Large intestine (tissue), 3 donors: ENCODE measurements at regions not wholly inside any gene's neighbourhood (a gene's known extent, or its start where the extent isn't known, plus 50 kb on each side); places are given as distances from the start of the nearest gene placed in this dataset.

ENCODE experiments used
- DNase-seq, 2 donors: peaks; one replicate each; pipeline versions ENCODE4 v3.0.0 to v3.0.0-alpha.2; 2013
- H3K27ac ChIP-seq: one replicate; pipeline ENCODE4 v1.5.1; 2013; ENCODE audit warnings: low read length
- H3K27me3 ChIP-seq: 2 replicates; pipeline ENCODE4 v1.6.1; 2013; ENCODE audit warnings: low read length; ENCODE audit not compliant: control insufficient read depth, insufficient read depth
- H3K36me3 ChIP-seq: 2 replicates; pipeline ENCODE4 v1.6.1; 2013; ENCODE audit warnings: low read length; ENCODE audit not compliant: control insufficient read depth, insufficient read depth
- H3K4me1 ChIP-seq: one replicate; pipeline ENCODE4 v1.6.1; 2013; ENCODE audit warnings: low read length; ENCODE audit not compliant: control insufficient read depth, insufficient read depth
- H3K4me3 ChIP-seq: one replicate; pipeline ENCODE4 v1.5.1; 2013; ENCODE audit warnings: low read length
- H3K9me3 ChIP-seq: one replicate; pipeline ENCODE4 v1.6.1; 2013; ENCODE audit warnings: mild to moderate bottlenecking, low read depth, low read length, moderate library complexity; ENCODE audit not compliant: control insufficient read depth
- WGBS: methylation state at CpG from one replicate; pipeline ENCODE4 v1.1.5; 2013; ENCODE audit warnings: low lambda C conversion rate; ENCODE audit not compliant: insufficient coverage; 5-methylcytosine and 5-hydroxymethylcytosine counted together

DNA sequence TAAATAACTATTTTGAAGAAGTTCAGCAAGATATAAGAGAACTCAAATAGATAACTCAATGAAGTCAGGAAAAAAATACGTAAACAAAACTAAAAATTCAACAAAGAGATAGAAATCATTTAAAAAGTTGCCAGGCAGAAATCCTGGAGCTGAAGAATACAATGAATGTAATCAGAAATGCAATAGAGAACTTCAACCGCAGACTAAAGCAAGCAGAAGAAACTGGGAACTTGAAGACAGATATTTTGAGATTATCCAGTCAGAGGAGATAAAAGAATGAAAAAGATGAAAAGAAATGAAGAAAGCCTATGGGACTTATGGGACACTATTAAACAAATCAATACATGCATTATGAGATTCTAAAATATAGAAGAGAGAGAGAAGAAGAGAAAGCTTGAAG lies 129.1 kb upstream of the LPAR1 start:
- peaks cover 5% of the 10 kb centered on the region for H3K9me3 ChIP-seq
- no peak overlapping the region for H3K27ac ChIP-seq
- H3K36me3 ChIP-seq, result no peaks in the 10 kb centered on the region
- 100% methylated on average over 2 of the region's 2 CpGs for WGBS
- H3K27me3 ChIP-seq, result no peaks in the 10 kb centered on the region
- no peak overlapping the region for H3K4me3 ChIP-seq
- no peak for DNase-seq
- no peaks in the 10 kb centered on the region for H3K4me1 ChIP-seq

DNA sequence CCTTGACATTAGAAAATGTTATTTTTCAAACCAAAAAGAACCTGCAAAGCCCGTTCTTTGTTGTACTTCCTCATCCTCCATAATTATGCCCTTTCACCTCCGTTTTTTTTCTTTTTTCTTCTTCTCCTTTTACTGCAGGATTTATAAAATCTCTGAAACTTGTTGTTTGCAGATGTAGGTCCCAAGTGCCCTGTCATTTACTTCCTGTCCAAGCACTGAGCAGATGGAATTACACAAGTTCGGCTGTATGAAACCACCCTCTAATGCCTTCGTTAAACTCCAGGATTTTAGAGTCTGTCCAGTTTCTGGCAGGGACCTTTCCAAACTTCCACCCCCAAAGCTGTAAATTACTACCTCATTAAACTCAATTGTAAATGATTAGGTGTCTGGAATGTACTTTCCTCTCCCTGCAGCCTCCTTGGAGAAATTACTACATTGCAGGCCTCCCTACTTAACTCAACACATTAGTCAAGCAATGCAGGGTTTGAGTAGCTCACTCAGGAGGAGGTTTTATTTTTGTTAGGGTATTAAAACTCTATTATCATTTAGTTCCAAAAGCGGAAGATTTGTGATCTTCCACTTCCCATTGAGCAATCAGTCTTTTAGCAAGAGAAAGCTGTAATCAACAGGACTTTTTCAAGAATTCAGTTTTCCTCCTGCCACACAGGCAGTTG lies 125.6 kb upstream of the LPAR1 start:
- H3K9me3 ChIP-seq, result peaks cover 5% of the 10 kb centered on the region
- H3K27ac ChIP-seq, result no peak overlapping the region
- H3K4me1 ChIP-seq, result no peaks in the 10 kb centered on the region
- H3K4me3 ChIP-seq, result no peak overlapping the region
- H3K27me3 ChIP-seq, result no peaks in the 10 kb centered on the region
- 84% methylated on average over 3 of the region's 5 CpGs for WGBS
- no peak for DNase-seq
- H3K36me3 ChIP-seq, result no peaks in the 10 kb centered on the region

DNA sequence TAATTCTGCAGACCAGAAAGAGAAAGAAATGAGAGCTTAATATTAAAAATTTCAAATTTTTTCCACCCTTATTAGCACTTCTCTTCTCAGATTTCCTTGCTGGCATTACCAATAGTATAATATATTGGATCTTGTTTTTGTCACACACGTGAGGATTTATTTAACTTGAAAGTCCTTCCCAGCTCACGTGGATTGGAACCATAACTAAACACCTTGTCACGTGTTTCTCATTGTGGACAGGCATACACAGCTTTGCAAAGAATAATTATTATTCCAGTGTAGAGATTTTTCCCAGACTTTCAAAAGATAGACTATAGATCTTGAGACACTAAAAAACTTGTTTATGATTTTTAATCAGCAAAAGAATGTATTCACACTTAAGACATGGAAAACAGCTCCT lies 123.8 kb upstream of the LPAR1 start:
- Histone ChIP-seq H3K27me3 (no peaks in the 10 kb centered on the region), H3K27ac (no peak overlapping the region), H3K4me3 (no peak overlapping the region), H3K4me1 (no peaks in the 10 kb centered on the region), H3K36me3 (no peaks in the 10 kb centered on the region), H3K9me3 (peaks cover under 1% of the 10 kb centered on the region)
- 87% methylated on average over 2 of the region's 3 CpGs for WGBS
- no peak for DNase-seq

DNA sequence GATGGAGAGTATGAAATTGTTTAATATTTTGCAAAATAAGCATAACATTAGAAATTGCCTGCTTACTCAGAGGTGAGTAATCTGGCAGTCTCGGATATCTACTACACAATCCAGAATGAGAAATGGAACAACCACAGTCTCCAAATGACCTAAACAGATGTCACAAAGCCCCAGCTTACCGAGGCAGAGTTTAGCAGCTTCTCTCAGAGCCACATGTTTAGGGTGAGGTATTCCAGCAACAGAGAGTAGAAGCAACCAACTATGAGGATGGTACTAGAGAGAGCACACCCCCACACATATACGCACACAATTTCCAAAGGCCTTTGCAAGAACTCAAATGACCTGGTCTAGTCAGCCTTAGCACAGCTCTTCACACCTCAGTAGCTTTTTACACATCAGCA lies 122.7 kb upstream of the LPAR1 start:
- Histone ChIP-seq H3K4me3 (no peak overlapping the region), H3K36me3 (no peaks in the 10 kb centered on the region), H3K4me1 (no peaks in the 10 kb centered on the region), H3K27me3 (no peaks in the 10 kb centered on the region), H3K9me3 (no peaks in the 10 kb centered on the region), H3K27ac (no peak overlapping the region)
- no peak for DNase-seq
- 60% methylated on average over 1 of the region's 3 CpGs for WGBS

DNA sequence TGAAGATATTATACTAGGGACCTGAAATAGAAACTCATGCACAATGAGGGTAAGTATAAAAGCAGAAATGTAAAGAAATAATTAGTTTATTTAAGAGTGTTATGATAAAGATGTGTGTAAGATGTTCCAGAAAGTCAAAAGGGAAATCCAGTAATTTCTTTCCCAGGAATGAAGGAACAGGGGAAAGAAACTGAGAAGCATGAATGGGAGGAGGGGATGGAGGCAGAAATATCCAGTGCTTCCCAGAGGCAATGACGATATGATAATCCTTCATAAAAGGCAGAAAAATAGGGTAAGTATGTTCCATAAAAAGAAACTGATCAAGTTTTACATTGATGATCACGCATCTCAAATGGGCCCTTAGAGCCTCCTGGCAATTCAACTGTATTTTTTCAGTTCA lies 120.7 kb upstream of the LPAR1 start:
- Histone ChIP-seq H3K27ac (no peak overlapping the region), H3K9me3 (no peaks in the 10 kb centered on the region), H3K4me1 (no peaks in the 10 kb centered on the region), H3K36me3 (no peaks in the 10 kb centered on the region), H3K4me3 (no peak overlapping the region), H3K27me3 (no peaks in the 10 kb centered on the region)
- 50% methylated on average over 1 of the region's 2 CpGs for WGBS
- no peak for DNase-seq

DNA sequence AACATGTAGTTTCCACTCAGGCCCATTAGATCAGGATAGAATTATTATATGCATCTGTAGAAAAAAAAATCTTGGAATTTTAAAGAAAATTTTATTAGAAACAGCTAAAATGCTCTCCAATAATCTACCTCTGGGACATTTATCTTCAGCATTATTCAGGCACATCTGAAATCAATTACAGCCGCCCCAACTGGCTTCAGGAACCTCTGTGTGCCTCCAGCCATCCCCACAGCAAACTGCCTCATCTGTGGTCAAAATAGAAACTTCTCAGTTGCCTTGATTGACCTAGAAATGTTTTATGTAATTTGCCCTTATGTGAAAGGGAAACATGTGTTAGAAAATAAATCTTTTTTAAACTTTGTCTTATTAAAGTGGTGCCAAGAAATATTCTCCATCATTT lies 120.1 kb upstream of the LPAR1 start:
- H3K4me3 ChIP-seq, result no peak overlapping the region
- DNase-seq, result no peak
- no peaks in the 10 kb centered on the region for H3K9me3 ChIP-seq
- no CpG with 5 or more reads among the region's 1 CpG for WGBS
- no peak overlapping the region for H3K27ac ChIP-seq
- H3K27me3 ChIP-seq, result no peaks in the 10 kb centered on the region
- no peaks in the 10 kb centered on the region for H3K36me3 ChIP-seq
- H3K4me1 ChIP-seq, result no peaks in the 10 kb centered on the region

DNA sequence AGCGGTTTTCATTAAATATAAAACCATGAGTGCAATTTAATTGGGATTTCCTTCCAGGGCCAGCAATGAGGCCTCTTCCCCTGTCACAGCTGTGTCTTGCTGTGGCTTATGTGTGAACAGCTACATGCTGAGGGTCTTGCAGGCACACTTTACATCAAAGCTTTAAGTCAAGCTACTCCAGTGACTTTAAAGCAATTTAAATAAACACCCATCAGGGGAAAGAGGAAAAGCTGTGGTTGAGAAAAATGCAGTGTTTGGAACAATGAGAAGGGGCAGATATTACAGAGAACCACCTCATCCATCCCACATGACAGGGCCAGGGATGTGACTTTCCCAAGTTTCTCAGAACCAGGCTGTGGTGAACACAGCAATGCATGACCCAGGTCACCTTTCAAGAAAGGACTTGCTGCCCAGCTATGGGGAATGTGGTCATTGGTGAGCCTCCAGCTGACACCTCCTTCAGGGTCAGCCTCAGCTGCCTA lies 115.9 kb upstream of the LPAR1 start:
- Histone ChIP-seq H3K4me3 (no peak overlapping the region), H3K27me3 (no peaks in the 10 kb centered on the region), H3K9me3 (no peaks in the 10 kb centered on the region), H3K4me1 (no peaks in the 10 kb centered on the region), H3K27ac (no peak overlapping the region), H3K36me3 (no peaks in the 10 kb centered on the region)
- WGBS, result no CpG with 5 or more reads among the region's 1 CpG
- no peak for DNase-seq

DNA sequence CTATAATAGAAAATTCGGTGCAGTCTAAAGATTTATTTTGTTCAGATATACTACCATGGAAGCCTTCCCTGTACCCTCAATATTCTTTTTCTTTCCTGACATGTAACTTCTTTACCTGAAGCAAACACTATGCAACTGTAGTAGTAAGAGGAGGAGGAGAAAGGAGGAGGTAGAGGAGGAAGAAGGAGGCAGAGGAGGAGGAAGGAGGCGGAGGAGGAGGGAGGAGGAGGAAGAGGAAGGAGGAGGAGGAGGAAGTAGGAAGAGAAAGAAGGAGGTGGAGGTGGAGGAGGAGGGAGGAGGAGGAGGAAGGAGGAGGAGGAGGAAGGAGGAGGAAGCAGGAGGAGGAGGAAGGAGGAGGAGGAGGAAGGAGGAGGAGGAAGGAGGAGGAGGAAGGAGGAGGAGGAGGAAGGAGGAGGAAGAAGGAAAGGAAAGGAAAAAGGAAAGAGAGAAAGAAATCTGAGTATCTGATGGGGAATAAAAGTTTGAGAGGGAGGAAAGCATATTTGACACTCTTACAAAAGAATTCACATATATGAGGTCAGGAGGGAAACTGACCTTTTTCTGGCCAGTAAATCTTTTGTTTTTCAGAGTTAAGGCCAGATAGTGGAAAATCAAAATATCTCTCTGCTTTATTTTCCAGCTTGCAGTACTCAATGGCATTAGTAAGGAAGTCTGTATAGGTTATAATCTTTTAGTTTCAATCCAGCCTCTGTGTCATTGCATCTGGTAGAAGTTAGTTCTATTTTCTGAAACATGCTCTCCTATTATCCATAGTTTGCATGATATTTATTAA lies 114.5 kb upstream of the LPAR1 start:
- no peaks in the 10 kb centered on the region for H3K36me3 ChIP-seq
- WGBS, result 86% methylated on average over 1 of the region's 2 CpGs
- no peaks in the 10 kb centered on the region for H3K4me1 ChIP-seq
- H3K27me3 ChIP-seq, result no peaks in the 10 kb centered on the region
- no peak for DNase-seq
- H3K27ac ChIP-seq, result no peak overlapping the region
- H3K9me3 ChIP-seq, result no peaks in the 10 kb centered on the region
- H3K4me3 ChIP-seq, result no peak overlapping the region

DNA sequence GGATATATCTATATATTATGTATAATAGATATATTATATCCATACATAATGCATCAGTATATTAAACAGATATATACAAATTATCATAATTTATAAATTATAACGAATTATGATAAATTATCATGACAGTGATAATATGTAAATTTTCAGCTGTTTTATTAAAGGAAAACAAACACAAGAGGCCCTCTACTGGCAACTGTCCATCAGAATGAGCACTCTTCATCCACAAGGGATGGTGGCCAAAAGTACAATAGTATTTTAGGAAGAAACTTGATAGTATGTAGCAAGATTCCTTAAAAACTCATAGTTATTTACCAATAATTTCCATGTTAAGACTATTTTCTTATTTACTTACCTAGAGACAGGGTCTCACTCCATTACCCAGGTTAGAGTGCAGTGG lies 113.3 kb upstream of the LPAR1 start:
- DNase-seq, result no peak
- no peak overlapping the region for H3K27ac ChIP-seq
- no peaks in the 10 kb centered on the region for H3K27me3 ChIP-seq
- H3K9me3 ChIP-seq, result no peaks in the 10 kb centered on the region
- H3K4me3 ChIP-seq, result no peak overlapping the region
- WGBS, result 86% methylated on average over 1 of the region's 1 CpG
- no peaks in the 10 kb centered on the region for H3K4me1 ChIP-seq
- H3K36me3 ChIP-seq, result no peaks in the 10 kb centered on the region

DNA sequence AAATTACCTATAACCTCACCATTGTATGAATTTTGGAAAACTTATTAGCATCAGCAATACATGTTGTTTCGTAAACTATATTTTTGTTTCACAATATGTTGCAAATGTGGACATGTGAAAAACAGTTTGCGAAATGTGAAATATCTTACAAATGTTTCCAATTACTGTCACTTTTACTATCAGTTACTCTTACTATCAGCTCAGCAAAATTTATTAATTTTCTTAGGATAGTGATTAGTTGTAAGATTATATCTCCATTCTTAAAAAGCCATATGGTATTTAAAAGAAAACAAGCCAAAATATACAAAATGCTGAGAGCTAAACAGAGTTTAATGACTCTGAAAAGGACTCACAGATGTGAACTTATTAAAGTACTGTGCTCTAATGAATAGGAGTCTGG lies 111.9 kb upstream of the LPAR1 start:
- WGBS, result 100% methylated on average over 2 of the region's 2 CpGs
- H3K4me1 ChIP-seq, result no peaks in the 10 kb centered on the region
- DNase-seq, result no peak
- no peak overlapping the region for H3K4me3 ChIP-seq
- no peak overlapping the region for H3K27ac ChIP-seq
- H3K9me3 ChIP-seq, result no peaks in the 10 kb centered on the region
- H3K36me3 ChIP-seq, result no peaks in the 10 kb centered on the region
- H3K27me3 ChIP-seq, result no peaks in the 10 kb centered on the region
